Amygdala (tissue), 56 donors: ENCODE measurements at regions not wholly inside any gene's neighbourhood (a gene's known extent, or its start where the extent isn't known, plus 50 kb on each side); places are given as distances from the start of the nearest gene placed in this dataset.

Experiments
- DNase-seq, 56 donors: peaks; one replicate each; lab custom pipeline; 2025; lab: John Stamatoyannopoulos, UW

DNA sequence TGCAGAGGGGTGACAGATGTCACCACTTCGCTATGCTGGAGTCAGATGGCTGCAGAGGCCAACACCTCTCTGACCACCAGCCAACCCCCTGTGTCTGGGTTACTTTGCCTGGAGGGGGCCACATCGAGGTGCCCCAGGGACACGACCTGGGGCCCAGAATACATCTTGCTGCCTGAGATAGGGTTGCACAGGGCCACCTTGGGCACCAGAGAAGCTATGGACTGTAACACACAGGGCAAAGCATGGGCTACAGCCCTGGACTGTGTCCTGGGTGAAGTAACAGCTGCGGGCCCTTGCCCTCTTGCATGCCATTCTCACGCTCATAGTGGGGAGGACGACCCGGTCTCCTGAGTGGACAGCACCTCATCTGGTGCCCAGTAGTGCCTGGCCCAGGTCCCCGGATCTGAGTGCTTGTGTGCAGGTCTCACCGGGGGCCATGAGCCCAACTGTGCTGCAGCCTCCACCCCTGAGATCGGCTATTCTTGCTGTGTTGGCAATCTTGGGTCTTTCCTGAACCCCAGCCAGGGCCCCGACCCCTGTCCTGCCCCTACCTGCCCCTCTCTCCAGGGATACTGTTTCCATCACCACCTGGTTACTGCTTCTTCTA lies 115.2 kb upstream of the GDF10 start:
- no peak for DNase-seq

DNA sequence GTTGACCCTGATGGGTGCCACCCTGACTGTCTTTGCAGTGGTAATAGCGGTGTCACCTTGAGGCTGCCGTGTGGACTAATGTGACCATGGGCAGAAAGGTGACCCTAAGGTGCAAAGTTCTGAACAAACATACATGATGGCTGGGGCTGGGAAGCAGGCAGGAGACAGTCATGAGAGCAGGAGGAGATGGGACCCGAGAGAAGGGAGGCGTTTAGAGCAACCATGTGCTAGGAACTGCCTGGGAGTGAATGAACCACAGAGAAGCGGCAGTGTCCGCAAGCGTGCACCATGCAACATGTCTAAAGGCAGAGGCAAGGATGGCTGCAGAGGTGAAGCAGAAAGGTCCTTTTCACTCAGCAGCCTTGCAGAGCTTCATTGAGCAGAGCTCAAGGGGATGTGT lies 113.1 kb upstream of the GDF10 start:
- DNase-seq: no peak

- DNase-seq: no peak
Measured at GRCh38 chr10:47187592-47187991, 112.4 kb upstream of the GDF10 start.

DNA sequence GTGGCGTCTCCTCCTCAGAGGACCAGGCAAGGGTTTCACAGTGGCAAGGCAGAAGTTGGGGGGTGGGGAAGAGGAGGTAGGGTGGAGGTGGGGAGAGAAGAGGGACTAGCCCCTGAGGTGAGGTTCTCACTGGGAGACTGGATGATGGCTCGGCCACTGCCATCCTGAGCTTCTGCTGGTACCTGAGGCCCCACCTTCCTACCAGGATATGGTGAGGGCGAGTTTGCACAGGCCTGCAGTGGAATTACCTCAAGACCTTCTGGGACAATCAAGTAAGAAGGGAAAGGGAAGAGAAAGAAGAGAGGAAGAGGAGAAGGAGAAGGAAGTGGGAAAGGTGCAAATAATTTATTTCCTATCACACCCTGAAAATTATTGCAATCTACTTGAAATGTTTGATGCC lies 111.8 kb upstream of the GDF10 start:
- DNase-seq: no peak

GRCh38 chr10:47189802-47190201 lies 110.2 kb upstream of the GDF10 start:
- DNase-seq: no peak

- no peak for DNase-seq
Measured at GRCh38 chr10:47190301-47190700, 109.7 kb upstream of the GDF10 start.

- no peak for DNase-seq
Measured at GRCh38 chr10:47190802-47191450, 109.1 kb upstream of the GDF10 start.

DNA sequence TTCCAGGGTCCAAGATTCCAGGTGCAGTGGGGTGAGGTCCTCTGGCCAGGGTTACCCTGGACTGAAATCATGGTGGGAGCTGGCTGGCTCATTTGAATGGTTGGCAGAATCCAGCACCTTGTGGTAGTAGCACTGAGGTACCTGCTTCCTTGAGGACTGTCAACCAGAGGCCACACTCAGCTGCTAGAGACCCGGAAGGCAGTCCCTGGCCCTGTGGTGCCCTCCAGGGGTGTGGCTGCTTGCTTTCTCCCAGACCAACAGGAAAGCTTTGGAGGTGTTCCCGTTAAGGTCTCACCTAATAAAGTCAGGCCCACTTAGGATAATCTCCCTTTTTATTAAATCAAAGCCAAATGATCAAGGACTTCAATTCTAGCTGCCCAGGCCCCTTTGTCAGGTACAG lies 107.7 kb upstream of the GDF10 start:
- DNase-seq: no peak

GRCh38 chr10:47193666-47194065 lies 106.3 kb upstream of the GDF10 start:
- DNase-seq: no peak

DNA sequence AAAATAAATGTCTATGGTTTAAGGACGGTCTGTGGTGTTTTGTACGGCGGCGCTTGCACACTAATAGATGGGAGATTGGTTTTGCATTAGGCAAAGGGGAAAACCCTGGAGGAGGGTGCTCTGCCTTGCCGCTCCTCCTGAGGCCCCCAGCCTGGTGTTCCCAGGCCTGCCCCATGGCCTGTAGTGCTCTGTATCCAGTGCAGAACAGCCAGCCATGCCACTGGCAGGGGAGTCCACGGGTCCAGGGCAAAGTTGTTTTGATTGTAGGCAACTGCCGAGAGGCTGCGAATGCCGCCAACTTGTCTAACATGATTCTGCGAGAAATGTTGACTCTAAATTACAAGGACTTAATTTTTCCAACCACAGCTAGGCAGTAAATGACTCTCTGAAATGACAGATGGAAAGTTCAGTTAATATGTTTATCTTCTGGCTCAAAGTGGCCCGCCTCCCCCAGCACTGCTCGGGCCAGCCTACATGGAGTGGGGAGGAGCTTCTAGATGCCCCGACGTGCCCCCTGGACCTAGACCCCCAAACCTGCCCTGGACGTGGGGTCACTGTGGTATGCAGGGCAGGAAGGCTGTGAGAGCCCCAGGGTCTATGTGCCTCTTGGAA lies 104.6 kb upstream of the GDF10 start:
- no peak for DNase-seq

GRCh38 chr10:47196691-47197090 lies 103.3 kb upstream of the GDF10 start:
- DNase-seq: no peak

DNA sequence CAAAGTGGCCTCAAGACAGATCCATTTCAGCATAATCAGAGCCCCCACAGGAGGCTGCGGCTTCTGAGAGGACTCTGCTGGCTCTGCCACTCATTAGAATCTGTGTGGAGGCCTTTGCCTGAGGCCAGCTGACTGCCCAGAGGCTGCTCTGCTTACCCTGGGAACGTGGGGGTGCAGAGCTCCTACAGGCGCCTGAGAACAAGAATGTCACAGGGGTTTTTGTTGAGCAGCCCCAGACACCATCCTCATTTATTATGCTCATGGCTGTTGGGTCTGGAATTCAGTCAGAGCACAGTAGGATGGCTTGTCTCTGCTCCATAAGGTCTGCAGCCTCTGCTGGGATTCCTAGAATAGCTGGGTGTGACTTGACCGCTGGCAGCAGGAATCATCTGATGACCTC lies 101.8 kb upstream of the GDF10 start:
- no peak for DNase-seq

- DNase-seq: no peak
Measured at GRCh38 chr10:47205192-47205591, 94.8 kb upstream of the GDF10 start.

- no peak for DNase-seq
Measured at GRCh38 chr10:47206449-47207280, 93.3 kb upstream of the GDF10 start.

- no peak for DNase-seq
Measured at GRCh38 chr10:47207281-47207615, 92.7 kb upstream of the GDF10 start.

DNA sequence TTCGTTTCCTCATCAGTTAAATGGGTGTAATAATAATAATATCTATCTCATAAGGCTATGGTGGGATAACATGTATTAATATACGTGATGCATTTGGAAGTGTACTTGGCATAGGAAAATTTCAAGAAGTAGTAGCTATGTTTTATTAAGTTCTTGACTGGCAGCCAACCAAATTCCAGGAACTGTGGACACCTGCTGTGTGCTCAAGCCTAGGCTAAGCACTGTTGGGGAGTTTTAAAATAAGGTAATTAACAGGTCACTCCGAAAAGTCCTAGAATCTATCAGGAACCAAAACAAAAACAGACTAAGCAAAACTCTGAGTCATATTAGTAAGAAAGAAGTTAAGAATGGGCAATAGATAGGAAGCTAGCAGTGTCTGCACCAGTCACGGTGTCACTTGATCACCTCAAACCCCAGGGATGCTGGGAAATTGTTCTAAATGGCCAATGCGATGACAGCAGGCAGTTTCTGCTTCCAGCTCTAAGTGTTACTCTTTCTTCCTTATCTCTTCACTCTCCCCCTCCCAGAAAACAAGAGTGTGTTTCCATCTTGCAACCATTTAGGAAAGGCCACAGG lies 92.0 kb upstream of the GDF10 start:
- no peak for DNase-seq

DNA sequence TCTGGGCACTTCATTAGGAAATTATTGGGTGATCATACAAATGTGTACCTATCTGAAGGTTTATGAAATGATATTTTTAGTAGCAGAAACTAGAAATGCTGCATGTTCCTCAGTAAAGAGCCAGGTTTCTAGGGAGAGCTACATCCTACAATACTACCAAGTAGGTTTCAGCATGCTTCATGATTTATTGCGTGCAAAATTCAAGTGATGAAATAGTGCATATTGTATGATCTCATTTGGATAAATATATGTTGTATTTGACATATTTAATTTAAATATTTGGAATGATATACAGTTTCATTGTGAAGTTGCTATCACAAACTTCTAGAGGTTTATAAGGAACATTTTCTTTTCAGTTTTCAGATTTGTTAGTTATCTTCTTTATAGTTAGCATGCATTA lies 90.5 kb upstream of the GDF10 start:
- no peak for DNase-seq

- no peak for DNase-seq
Measured at GRCh38 chr10:47214520-47214919, 85.5 kb upstream of the GDF10 start.

DNA sequence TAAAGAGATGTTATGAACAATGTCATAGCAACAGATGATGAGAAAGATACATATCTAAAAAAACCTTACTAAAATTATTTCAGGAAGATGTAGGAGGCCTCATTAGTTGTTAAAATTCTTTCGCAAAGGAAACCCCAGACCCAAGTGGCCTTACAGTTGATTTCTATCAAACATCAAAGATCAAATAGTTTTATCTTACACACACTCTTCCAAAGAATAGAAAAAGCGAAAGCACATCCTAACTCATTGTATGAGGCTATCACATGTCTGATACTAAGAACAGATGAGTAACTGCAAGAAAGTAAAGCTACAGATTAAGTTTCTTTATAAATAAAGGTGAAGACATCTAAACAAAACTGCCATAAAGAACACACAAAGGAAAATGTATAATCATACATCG lies 82.9 kb upstream of the GDF10 start:
- DNase-seq: no peak

- no peak for DNase-seq
Measured at GRCh38 chr10:47218803-47219202, 81.2 kb upstream of the GDF10 start.

- DNase-seq: peak in 4 of 56 donors; percentile 13 to 25 (median 20)
Measured at GRCh38 chr10:47222461-47222860, 77.5 kb upstream of the GDF10 start.
